ENCODE measurements at regions not wholly inside any gene's neighbourhood (a gene's known extent, or its start where the extent isn't known, plus 50 kb on each side); places are given as distances from the start of the nearest gene placed in this dataset.

DNA sequence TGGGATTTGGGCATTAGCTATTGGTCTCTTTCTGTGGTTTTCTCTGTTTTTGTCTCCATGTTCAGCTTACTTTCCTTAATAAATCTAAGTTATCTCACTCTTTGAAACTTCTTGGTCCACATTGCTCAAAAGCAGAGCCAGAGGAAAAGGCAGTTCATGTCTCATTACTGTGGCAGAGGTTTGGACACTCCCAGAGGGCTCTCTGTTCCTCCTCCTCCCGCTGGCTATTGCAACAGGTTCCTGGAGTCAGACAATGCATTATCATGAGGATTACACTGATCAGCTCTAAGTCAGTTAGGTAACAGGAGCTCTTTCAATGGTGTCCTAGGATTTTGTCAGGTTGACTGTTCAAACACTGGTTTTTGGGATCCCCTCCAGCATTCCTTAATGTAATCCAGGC, 298.8 kb downstream of the NDFIP2 start:
- 0 to 100% (median 78%) methylated on average over 1 of the region's 1 CpG; no CpG with 5 or more reads in 3 of the 10 experiments for WGBS, 10 experiments
- peaks cover 10 to 22% of the 10 kb centered on the region in 2 donors for H3K4me1 ChIP-seq (replicated peaks in 1 of 2)
- no peak overlapping the region for H3K27ac ChIP-seq
- no peak overlapping the region for H3K4me3 ChIP-seq
- in situ Hi-C loops (cut with MboI; ENCODE audit: low pct_unique_long_range_greater_than_20kb in 2 of 9, low sequenced_read_pairs in 9 of 9, unreplicated experiment in 9 of 9), result loop anchor here in 1 of 9 experiments (25.0 kb wide), 1 partner anchor 583 kb away; no protein-coding TSS in a partner anchor
- ATAC-seq (replicated peaks in 6 of 8), result peak in 2 of 8 experiments; percentile 85 to 86

DNA sequence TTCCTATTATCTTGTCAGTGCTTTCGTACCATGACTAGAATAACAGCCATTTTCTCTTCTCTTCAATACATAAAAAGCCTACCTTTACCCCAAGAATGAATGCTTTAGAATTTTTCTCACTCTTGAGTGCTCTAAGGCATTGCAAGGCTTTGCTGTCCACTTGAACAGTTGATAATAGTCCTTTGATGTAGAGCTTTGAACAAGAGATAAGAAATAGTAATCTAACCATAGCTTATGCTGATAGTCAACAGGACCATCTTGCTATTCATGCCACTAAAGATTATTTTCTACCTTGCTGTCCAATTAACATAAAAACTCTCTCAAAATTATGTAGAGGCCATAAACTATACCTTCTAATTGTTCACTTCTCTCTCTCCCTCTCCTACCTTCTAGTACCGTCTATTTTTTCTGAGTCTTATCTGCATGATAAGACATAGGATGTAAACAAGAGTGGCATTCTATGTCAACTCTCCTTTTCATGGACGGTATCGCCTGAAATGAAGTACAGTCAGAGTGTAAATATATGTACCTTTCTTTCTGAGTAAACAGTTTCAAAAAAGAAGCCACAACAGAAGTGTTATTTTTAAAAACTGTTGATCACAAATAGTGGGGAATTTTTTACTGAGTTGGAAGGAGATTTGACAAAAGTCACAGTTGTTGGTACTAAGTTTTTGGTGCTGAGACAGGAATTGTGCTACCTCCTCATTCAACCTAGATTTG, 297.9 kb downstream of the NDFIP2 start:
- Histone ChIP-seq H3K4me3 (no peak overlapping the region), H3K27ac (no peak overlapping the region), H3K4me1 (replicated peaks in 1 of 2) (peaks cover 10 to 20% of the 10 kb centered on the region in 2 donors)
- in situ Hi-C loops (cut with MboI; ENCODE audit: low pct_unique_long_range_greater_than_20kb in 2 of 9, low sequenced_read_pairs in 9 of 9, unreplicated experiment in 9 of 9), result loop anchor here in 1 of 9 experiments (25.0 kb wide), 1 partner anchor 583 kb away; no protein-coding TSS in a partner anchor
- 67 to 100% (median 93%) methylated on average over 1 to 4 of the region's 4 CpGs for WGBS, 10 experiments
- ATAC-seq (replicated peaks in 6 of 8), result no peak

DNA sequence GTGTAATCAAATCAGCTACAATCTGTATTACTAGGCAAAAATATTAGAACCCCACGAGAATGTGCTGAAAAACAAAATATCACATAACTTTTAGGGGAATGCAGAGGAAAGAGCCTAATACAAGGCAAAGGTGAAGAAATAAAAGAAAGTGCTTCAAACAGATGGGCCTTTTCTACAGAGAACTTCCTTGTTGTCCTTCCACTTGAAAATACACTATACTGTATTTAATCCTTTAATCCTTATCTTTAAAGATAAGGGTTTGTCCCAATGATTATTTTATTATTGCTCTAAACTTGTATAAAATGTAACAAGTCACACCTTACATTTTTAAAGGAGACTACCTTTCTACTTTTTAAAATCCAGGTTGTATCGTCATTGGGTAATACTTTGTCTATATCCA, 296.5 kb downstream of the NDFIP2 start:
- Histone ChIP-seq H3K27ac (no peak overlapping the region), H3K4me1 (replicated peaks in 1 of 2) (peaks cover 5 to 6% of the 10 kb centered on the region in 2 donors), H3K4me3 (no peak overlapping the region)
- in situ Hi-C loops (cut with MboI; ENCODE audit: low pct_unique_long_range_greater_than_20kb in 2 of 9, low sequenced_read_pairs in 9 of 9, unreplicated experiment in 9 of 9), result loop anchor here in 1 of 9 experiments (25.0 kb wide), 1 partner anchor 585 kb away; no protein-coding TSS in a partner anchor
- 17 to 100% (median 77%) methylated on average over 1 to 2 of the region's 2 CpGs for WGBS, 10 experiments
- no peak for ATAC-seq (replicated peaks in 6 of 8)

DNA sequence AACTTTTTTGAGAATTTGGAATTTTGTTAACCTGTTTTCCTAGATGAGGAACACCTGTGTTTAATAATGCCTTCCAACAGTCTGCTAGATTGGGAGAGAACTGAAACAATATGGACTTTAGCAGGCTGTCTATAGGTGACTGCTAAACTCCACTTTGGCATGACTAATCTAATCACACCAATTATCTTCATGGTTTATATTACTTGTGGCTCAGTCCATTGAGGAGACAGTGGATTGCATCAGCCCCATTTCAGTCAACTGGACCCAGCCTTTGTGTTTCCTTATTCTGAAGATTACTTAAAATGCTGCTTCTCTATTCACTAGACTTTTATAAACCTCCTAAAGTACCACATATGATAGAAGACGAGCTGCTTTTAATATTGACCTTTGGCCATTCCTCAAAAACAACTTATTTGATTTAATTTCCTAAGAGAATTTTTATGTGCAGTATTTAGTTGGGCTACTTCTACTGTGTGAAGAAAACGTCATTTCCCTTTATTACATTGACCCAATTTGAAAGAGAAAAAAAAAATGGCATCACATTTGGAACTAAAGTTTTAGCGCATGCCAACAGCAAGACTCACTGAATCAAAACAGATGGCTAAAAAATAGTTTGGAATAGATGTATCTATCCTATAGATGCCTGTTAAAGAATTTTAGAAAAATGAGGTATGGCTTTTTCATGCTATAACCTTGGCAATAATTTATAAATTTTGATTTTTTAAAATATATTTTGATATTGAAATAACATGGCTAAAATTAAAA, 295.8 kb downstream of the NDFIP2 start:
- Histone ChIP-seq H3K4me3 (no peak overlapping the region), H3K27ac (no peak overlapping the region), H3K4me1 (replicated peaks in 1 of 2) (no peaks in the 10 kb centered on the region)
- in situ Hi-C loops (cut with MboI; ENCODE audit: low pct_unique_long_range_greater_than_20kb in 2 of 9, low sequenced_read_pairs in 9 of 9, unreplicated experiment in 9 of 9), result loop anchor here in 1 of 9 experiments (25.0 kb wide), 1 partner anchor 586 kb away; no protein-coding TSS in a partner anchor
- 33 to 96% (median 80%) methylated on average over 1 to 3 of the region's 3 CpGs; no CpG with 5 or more reads in 1 of the 10 experiments for WGBS, 10 experiments
- ATAC-seq (replicated peaks in 6 of 8), result peak in 2 of 8 experiments; percentile 42 to 75

DNA sequence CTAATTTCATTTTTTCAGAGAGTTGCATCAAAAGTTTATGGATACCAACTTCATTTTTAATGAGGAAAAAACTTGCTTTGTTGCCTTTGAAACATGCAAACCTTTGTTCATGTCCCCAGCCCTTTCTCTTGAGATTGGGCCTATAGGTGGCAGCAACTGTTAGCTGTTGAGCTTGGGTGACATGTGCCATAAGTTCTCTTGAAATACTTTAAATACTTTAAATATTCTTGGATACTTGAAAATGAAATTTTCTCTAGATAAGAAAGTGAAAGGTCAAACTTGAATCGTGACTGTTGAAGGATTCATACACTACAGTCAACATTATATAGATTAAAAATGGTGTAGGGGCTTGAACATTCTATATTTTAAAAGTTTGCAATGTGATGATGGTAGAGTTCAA, 294.9 kb downstream of the NDFIP2 start:
- Histone ChIP-seq H3K27ac (no peak overlapping the region), H3K4me3 (no peak overlapping the region), H3K4me1 (replicated peaks in 1 of 2) (no peaks in the 10 kb centered on the region)
- WGBS, 10 experiments, result 0 to 33% (median 0%) methylated on average over 1 of the region's 1 CpG; no CpG with 5 or more reads in 3 of the 10 experiments
- in situ Hi-C loops (cut with MboI; ENCODE audit: low pct_unique_long_range_greater_than_20kb in 2 of 9, low sequenced_read_pairs in 9 of 9, unreplicated experiment in 9 of 9), result loop anchor here in 1 of 9 experiments (25.0 kb wide), 1 partner anchor 586 kb away; no protein-coding TSS in a partner anchor
- peak in 5 of 8 experiments; percentile 41 to 74 (median 65) for ATAC-seq (replicated peaks in 6 of 8)

DNA sequence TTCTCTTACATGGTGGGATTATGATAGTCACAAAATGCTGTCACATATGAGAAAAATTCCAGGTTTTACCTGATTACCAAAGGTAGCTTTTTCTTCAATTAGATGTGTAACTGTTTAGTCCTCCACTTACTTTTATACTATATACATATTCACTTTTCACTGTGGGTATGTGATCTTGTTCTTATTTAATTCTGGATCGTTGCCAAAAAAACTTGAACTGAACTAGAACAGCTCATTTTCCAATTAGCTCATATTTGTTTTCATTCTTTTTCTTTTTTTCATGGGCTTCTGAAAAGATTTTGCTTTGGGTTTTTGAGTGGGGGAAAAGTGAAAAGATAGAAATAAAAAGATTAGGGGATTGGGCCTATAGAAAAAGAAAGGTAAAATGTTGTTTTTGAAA, 291.9 kb downstream of the NDFIP2 start:
- ATAC-seq (replicated peaks in 6 of 8), result no peak
- Histone ChIP-seq H3K4me3 (no peak overlapping the region), H3K27ac (no peak overlapping the region), H3K4me1 (replicated peaks in 1 of 2) (no peaks in the 10 kb centered on the region)
- in situ Hi-C loops (cut with MboI; ENCODE audit: low pct_unique_long_range_greater_than_20kb in 2 of 9, low sequenced_read_pairs in 9 of 9, unreplicated experiment in 9 of 9), result no loop called here
- WGBS, 10 experiments, result 0 to 100% (median 50%) methylated on average over 1 of the region's 1 CpG; no CpG with 5 or more reads in 2 of the 10 experiments

DNA sequence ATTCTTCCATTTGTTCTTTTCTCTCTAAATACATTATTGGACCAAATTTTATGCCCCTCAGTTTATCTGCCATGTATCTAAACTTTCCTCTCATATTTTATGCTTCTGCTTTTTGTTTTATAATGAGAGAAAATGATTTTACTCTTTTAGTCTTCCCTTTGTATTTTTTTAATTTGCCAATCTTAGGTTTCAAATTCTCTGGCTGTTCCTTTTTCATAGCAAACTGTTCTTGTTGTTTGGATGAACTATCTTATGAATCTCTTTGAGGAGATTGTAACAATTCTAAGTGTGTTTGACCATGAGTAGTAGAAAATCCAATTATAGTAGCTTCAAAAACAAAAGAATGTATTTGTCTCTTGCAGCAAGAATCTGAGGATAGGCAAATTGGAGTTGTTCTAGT, 290.5 kb downstream of the NDFIP2 start:
- H3K4me3 ChIP-seq, result no peak overlapping the region
- H3K27ac ChIP-seq, result no peak overlapping the region
- in situ Hi-C loops (cut with MboI; ENCODE audit: low pct_unique_long_range_greater_than_20kb in 2 of 9, low sequenced_read_pairs in 9 of 9, unreplicated experiment in 9 of 9), result no loop called here
- no peaks in the 10 kb centered on the region for H3K4me1 ChIP-seq (replicated peaks in 1 of 2)
- no peak for ATAC-seq (replicated peaks in 6 of 8)

DNA sequence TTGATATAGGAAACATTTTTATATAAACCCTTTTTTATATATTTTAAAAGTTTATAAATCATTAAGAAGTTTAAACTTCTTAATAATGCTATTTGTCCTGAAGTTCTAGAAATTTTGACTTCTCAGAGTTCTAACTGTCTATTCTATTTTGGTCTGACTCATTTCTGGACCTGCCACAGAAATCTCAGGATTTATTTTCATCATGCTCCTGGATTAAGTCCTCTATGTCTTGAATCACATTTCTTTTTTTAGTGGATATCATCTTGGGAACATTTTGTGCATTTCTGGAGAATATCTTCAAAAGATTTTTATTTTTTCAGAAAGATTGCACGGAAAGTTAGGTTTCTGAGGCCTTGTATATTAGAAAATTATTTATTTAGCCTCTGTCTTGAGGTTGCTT, 289.1 kb downstream of the NDFIP2 start:
- WGBS, 10 experiments, result 0 to 100% (median 90%) methylated on average over 1 of the region's 1 CpG
- ATAC-seq (replicated peaks in 6 of 8), result no peak
- in situ Hi-C loops (cut with MboI; ENCODE audit: low pct_unique_long_range_greater_than_20kb in 2 of 9, low sequenced_read_pairs in 9 of 9, unreplicated experiment in 9 of 9), result no loop called here
- no peak overlapping the region for H3K27ac ChIP-seq
- no peaks in the 10 kb centered on the region for H3K4me1 ChIP-seq (replicated peaks in 1 of 2)
- no peak overlapping the region for H3K4me3 ChIP-seq

DNA sequence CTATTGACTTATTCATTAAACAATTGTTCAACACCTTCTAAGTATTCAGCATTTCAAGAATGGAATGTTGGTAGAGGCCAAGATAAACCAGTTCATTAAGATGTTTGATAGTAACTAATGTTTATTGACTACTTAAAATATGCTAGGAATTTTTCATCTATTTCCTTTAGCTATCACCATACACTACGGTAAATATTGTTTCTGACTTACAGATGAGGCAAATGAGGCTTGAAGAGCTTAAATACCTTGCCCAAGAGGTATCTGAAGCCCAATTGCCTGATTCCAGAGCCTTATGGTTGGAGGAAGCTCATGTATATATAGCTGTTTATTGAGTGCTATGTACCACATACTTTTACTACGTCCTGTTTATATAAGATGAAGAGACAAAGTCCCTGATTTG, 286.2 kb downstream of the NDFIP2 start:
- Histone ChIP-seq H3K4me1 (replicated peaks in 1 of 2) (no peaks in the 10 kb centered on the region), H3K27ac (no peak overlapping the region), H3K4me3 (no peak overlapping the region)
- in situ Hi-C loops (cut with MboI; ENCODE audit: low pct_unique_long_range_greater_than_20kb in 2 of 9, low sequenced_read_pairs in 9 of 9, unreplicated experiment in 9 of 9), result no loop called here
- ATAC-seq (replicated peaks in 6 of 8), result peak in 1 of 8 experiments; percentile 57
- 40 to 100% (median 80%) methylated on average over 1 to 2 of the region's 2 CpGs; no CpG with 5 or more reads in 2 of the 10 experiments for WGBS, 10 experiments

DNA sequence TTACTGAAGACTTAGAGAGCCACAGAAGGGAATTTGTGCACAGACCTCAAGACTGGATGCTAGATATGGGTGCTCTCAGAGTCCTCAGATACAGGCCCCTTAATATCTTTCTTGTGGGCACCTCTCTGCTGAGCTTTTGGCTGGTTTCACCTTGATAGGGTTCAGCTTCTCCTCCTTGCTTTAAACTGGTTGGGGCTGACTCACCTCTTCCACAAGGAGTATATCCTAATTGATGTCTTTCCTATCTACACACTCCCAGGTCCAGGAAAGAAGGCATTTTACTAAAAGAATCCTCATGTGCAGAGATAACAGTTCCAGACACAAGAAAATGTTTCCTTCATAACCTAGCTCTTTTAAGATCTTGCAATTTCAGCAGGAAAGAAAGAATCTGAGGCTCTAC, 284.4 kb downstream of the NDFIP2 start:
- H3K4me3 ChIP-seq, result no peak overlapping the region
- ATAC-seq (replicated peaks in 6 of 8), result no peak
- H3K4me1 ChIP-seq (replicated peaks in 1 of 2), result no peaks in the 10 kb centered on the region
- in situ Hi-C loops (cut with MboI; ENCODE audit: low pct_unique_long_range_greater_than_20kb in 2 of 9, low sequenced_read_pairs in 9 of 9, unreplicated experiment in 9 of 9), result no loop called here
- no peak overlapping the region for H3K27ac ChIP-seq

DNA sequence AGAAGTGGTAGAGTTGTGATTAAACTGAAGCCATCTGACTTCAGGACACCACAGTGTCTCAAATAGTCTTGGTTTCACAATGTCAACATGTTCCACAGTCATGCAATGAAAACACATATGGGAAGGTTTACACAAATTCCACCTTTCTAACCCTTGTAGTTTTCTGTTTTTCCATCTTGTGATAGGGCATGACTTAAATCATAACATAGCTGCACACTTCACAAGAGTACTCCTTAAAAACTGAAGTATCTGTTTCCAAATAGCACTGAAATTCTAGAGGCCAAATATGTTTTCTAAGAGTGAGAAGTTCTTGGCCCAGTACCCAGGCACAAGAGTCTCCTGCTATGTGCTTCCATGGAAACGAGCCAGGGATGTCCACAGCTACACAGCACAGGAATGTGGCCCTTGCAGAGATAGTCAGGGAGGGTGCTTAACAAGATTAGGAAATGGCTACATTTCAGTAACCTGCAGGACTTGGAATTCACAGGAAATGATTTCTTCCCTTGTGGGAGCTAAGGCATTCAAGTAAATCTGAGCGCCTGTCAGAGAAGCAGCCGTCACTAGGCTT, 269.1 kb downstream of the NDFIP2 start:
- 0 to 92% (median 50%) methylated on average over 1 to 3 of the region's 3 CpGs; no CpG with 5 or more reads in 3 of the 10 experiments for WGBS, 10 experiments
- peak in 5 of 8 experiments; percentile 49 to 99 (median 75) for ATAC-seq (replicated peaks in 6 of 8)
- Histone ChIP-seq H3K27ac (no peak overlapping the region), H3K4me3 (no peak overlapping the region), H3K4me1 (replicated peaks in 1 of 2) (peaks cover 0 to 3% of the 10 kb centered on the region in 2 donors)
- in situ Hi-C loops (cut with MboI; ENCODE audit: low pct_unique_long_range_greater_than_20kb in 2 of 9, low sequenced_read_pairs in 9 of 9, unreplicated experiment in 9 of 9), result no loop called here

DNA sequence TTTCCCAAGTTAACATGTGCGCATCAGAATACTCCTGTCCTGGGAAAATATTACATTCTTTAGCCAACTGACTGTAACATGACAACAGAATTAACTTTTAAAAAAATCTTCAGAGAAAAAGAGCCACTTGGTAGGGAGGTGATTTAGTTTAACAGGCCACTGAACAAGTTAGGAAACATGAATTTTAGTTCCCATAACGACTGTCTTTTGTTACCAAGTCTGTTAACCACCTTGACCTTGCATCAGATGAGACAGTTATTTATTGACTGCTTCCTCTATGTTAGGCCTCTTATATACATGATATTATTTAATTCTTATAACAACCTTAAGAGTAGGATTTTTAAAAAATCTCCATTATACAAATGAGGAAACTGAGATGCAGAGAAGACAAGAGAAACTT, 268.6 kb downstream of the NDFIP2 start:
- Histone ChIP-seq H3K4me3 (no peak overlapping the region), H3K4me1 (replicated peaks in 1 of 2) (peaks cover 0 to 3% of the 10 kb centered on the region in 2 donors), H3K27ac (no peak overlapping the region)
- in situ Hi-C loops (cut with MboI; ENCODE audit: low pct_unique_long_range_greater_than_20kb in 2 of 9, low sequenced_read_pairs in 9 of 9, unreplicated experiment in 9 of 9), result no loop called here
- WGBS, 10 experiments, result 6 to 95% (median 83%) methylated on average over 1 to 2 of the region's 2 CpGs; no CpG with 5 or more reads in 1 of the 10 experiments
- no peak for ATAC-seq (replicated peaks in 6 of 8)

DNA sequence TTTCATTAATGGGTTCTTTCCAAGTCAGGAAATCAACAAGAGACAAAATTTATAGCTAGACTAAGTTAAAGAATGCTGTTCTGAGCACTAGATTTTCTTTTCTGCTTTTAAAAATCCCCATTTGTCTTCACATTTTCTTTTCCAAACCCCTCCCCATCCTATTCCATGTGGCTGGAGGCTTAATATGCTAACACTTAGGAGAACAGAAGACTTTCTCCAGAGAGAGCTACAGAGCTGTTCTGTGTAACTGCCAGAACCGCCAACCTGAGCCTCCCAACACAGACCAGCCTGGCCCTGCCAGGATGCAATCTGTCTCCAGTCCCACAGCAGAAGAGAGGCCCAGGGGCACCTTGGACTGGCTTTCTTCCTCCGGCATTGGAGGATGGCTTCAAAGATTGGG, 264.1 kb downstream of the NDFIP2 start:
- peak in 1 of 8 experiments; percentile 57 for ATAC-seq (replicated peaks in 6 of 8)
- in situ Hi-C loops (cut with MboI; ENCODE audit: low pct_unique_long_range_greater_than_20kb in 2 of 9, low sequenced_read_pairs in 9 of 9, unreplicated experiment in 9 of 9), result no loop called here
- peaks cover 3% of the 10 kb centered on the region in 2 donors for H3K4me1 ChIP-seq (replicated peaks in 1 of 2)
- no peak overlapping the region for H3K4me3 ChIP-seq
- 0 to 86% (median 49%) methylated on average over 1 to 2 of the region's 2 CpGs; no CpG with 5 or more reads in 4 of the 10 experiments for WGBS, 10 experiments
- no peak overlapping the region for H3K27ac ChIP-seq

All from motor neuron (in vitro differentiated cells).